ENCODE measurements at regions not wholly inside any gene's neighbourhood (a gene's known extent, or its start where the extent isn't known, plus 50 kb on each side); places are given as distances from the start of the nearest gene placed in this dataset.

DNA sequence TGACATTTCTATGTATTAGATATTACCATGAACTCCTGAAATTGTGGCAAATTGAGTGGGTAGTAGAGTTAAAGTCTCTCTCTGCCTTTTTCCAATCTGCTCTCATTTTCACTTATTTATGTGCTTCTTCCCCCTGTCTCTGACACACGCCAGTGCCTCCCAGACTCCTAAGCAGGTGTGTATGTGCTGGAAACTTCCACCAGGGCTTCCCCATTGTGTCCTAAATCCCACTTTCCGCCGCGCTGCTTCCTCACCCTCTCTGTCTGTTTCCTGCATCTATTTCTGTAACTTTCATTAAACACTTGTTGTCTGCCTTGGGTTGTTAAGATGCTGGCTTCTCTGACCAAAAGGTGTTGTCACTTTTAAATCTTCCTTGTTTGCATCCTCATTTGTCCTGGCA lies 97.6 kb upstream of the HDGFL1 start:
- no peak overlapping the region for H4K5ac ChIP-seq (ENCODE audit: low read length)
- H3K36me3 ChIP-seq (ENCODE audit: control insufficient read depth, insufficient read depth, low read length), result no peaks in the 10 kb centered on the region
- no peak overlapping the region for H3K27ac ChIP-seq (ENCODE audit: low read depth, low read length)
- H3K23ac ChIP-seq (ENCODE audit: low read length), result no peak overlapping the region
- no peak overlapping the region for H3K4me2 ChIP-seq (ENCODE audit: low read length)
- no peak overlapping the region for H3K4me3 ChIP-seq (ENCODE audit: low read length)
- no peak overlapping the region for H3K56ac ChIP-seq (ENCODE audit: low read length)
- DNase-seq, result no peak
- no peak overlapping the region for H4K8ac ChIP-seq (ENCODE audit: low read depth, low read length)
- H2AK5ac ChIP-seq (ENCODE audit: low read length), result no peak overlapping the region
- no peak overlapping the region for H2BK120ac ChIP-seq (ENCODE audit: low read depth, low read length)
- no peak overlapping the region for H2BK5ac ChIP-seq (ENCODE audit: low read length)
- H3K27me3 ChIP-seq (ENCODE audit: insufficient read depth, low read length, poor library complexity), result no peaks in the 10 kb centered on the region
- H3K4ac ChIP-seq (ENCODE audit: low read depth, low read length), result no peak overlapping the region
- no peaks in the 10 kb centered on the region for H3K79me2 ChIP-seq (ENCODE audit: control insufficient read depth, insufficient read depth, low read length)
- no peak overlapping the region for H3K18ac ChIP-seq (ENCODE audit: low read length)
- H3K4me1 ChIP-seq (ENCODE audit: control insufficient read depth, low read depth, low read length), result no peaks in the 10 kb centered on the region
- WGBS (ENCODE audit: extremely low coverage, insufficient coverage, low lambda C conversion rate), result no CpG with 5 or more reads among the region's 4 CpGs
- H2BK15ac ChIP-seq (replicated peaks; ENCODE audit: low read depth), result no peak overlapping the region
- no peaks in the 10 kb centered on the region for H3K79me1 ChIP-seq (ENCODE audit: low read length)
- no peak overlapping the region for H3K9ac ChIP-seq (ENCODE audit: low read length)

DNA sequence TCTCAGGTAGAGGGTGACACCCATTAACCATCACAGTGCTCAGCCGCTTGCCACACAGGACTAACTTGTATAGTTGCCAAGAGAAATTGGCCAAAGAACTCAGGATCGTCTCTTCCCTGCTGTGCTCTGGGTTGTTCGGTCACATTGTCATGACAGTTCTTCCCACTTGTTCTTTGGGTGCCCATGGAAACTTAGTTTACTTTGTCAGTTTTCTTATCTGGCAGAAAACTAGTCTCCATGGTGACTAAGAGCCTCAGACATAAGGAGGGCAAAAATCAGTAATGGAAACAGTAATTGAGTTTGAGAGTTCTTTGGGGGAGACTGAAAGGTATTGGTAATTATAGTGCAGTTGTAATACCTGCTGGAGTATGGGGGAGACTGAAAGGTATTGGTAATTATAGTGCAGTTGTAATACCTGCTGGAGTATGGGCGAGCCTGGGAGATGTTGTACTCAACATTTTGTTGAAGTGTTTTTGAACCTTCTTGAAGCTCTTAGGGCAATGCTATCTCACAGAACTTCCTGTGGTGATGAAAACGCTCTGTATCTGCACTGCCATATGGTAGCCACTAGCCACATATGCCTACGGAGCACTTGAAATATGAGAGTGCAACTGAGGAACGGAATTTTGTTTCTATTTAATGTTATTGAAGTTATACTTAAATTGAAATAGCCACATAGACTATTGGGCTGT lies 95.2 kb upstream of the HDGFL1 start:
- no peak for DNase-seq
- Histone ChIP-seq H3K56ac (ENCODE audit: low read length) (no peak overlapping the region), H3K23ac (ENCODE audit: low read length) (no peak overlapping the region), H4K8ac (ENCODE audit: low read depth, low read length) (no peak overlapping the region), H3K4me2 (ENCODE audit: low read length) (no peak overlapping the region), H3K4me1 (ENCODE audit: control insufficient read depth, low read depth, low read length) (no peaks in the 10 kb centered on the region), H3K4me3 (ENCODE audit: low read length) (no peak overlapping the region), H3K36me3 (ENCODE audit: control insufficient read depth, insufficient read depth, low read length) (no peaks in the 10 kb centered on the region), H2BK15ac (replicated peaks; ENCODE audit: low read depth) (no peak overlapping the region), H2BK120ac (ENCODE audit: low read depth, low read length) (no peak overlapping the region), H3K79me2 (ENCODE audit: control insufficient read depth, insufficient read depth, low read length) (no peaks in the 10 kb centered on the region), H3K4ac (ENCODE audit: low read depth, low read length) (no peak overlapping the region), H3K27me3 (ENCODE audit: insufficient read depth, low read length, poor library complexity) (no peaks in the 10 kb centered on the region), H3K9ac (ENCODE audit: low read length) (no peak overlapping the region), H3K27ac (ENCODE audit: low read depth, low read length) (no peak overlapping the region), H3K18ac (ENCODE audit: low read length) (no peak overlapping the region), H2BK5ac (ENCODE audit: low read length) (no peak overlapping the region), H2AK5ac (ENCODE audit: low read length) (no peak overlapping the region), H4K5ac (ENCODE audit: low read length) (no peak overlapping the region), H3K79me1 (ENCODE audit: low read length) (no peaks in the 10 kb centered on the region)
- no CpG with 5 or more reads among the region's 7 CpGs for WGBS (ENCODE audit: extremely low coverage, insufficient coverage, low lambda C conversion rate)

DNA sequence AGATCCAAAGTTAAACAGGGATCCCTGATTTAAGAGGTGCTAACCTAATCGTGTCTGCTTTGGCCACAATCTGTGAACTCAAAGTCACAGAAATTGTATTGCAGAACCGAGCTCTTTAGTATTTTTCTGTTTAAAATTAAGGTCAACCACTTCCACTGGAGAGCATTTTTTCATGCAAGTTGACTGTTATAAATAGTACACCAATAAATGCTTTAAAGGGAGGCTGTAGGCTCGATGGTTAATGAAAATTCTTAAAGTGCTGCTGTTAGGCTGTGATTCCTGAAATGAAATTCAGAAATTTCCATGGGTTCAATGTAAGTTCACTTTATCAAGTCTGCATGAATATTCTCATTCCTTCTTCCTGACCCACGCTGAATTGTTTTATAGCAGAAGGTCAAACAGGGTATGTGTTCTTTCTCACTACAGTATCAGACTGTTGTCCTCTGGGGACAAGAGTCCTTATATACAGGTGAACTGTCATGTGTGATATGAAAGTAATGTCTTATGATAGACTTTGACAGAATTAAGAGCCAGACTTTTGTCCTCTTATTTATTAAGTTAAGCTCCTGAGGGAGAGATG lies 92.5 kb upstream of the HDGFL1 start:
- Histone ChIP-seq H3K27ac (ENCODE audit: low read depth, low read length) (no peak overlapping the region), H3K4me1 (ENCODE audit: control insufficient read depth, low read depth, low read length) (no peaks in the 10 kb centered on the region), H3K4me3 (ENCODE audit: low read length) (no peak overlapping the region), H3K56ac (ENCODE audit: low read length) (no peak overlapping the region), H4K8ac (ENCODE audit: low read depth, low read length) (no peak overlapping the region), H3K18ac (ENCODE audit: low read length) (no peak overlapping the region), H2BK120ac (ENCODE audit: low read depth, low read length) (no peak overlapping the region), H2BK15ac (replicated peaks; ENCODE audit: low read depth) (no peak overlapping the region), H3K23ac (ENCODE audit: low read length) (no peak overlapping the region), H3K27me3 (ENCODE audit: insufficient read depth, low read length, poor library complexity) (no peaks in the 10 kb centered on the region), H2BK5ac (ENCODE audit: low read length) (no peak overlapping the region), H3K9ac (ENCODE audit: low read length) (no peak overlapping the region), H2AK5ac (ENCODE audit: low read length) (no peak overlapping the region), H3K36me3 (ENCODE audit: control insufficient read depth, insufficient read depth, low read length) (no peaks in the 10 kb centered on the region), H4K5ac (ENCODE audit: low read length) (no peak overlapping the region), H3K4ac (ENCODE audit: low read depth, low read length) (no peak overlapping the region), H3K4me2 (ENCODE audit: low read length) (no peak overlapping the region), H3K79me1 (ENCODE audit: low read length) (no peaks in the 10 kb centered on the region), H3K79me2 (ENCODE audit: control insufficient read depth, insufficient read depth, low read length) (no peaks in the 10 kb centered on the region)
- WGBS (ENCODE audit: extremely low coverage, insufficient coverage, low lambda C conversion rate), result no CpG with 5 or more reads among the region's 4 CpGs
- DNase-seq, result no peak

DNA sequence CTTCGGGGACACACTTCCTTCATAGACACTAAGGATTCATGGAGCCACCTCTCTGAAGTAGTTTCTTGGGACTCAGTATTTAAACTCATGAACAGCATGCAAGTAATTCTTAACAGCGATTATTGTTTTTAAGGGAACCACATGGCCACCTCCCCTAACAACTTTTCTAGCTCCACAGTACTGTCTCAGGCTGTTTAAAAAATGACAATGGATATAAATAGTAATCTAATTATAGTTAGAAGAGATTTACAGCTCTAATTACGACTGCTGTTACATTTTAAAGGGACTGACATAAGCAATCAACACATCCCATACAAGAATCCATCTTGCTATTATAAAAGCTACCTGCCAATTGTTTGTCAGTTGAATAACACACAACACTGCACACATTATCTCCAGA lies 72.1 kb upstream of the HDGFL1 start:
- WGBS (ENCODE audit: extremely low coverage, insufficient coverage, low lambda C conversion rate), result no CpG with 5 or more reads among the region's 3 CpGs
- Histone ChIP-seq H4K8ac (ENCODE audit: low read depth, low read length) (no peak overlapping the region), H3K79me1 (ENCODE audit: low read length) (no peaks in the 10 kb centered on the region), H3K4me2 (ENCODE audit: low read length) (no peak overlapping the region), H3K4ac (ENCODE audit: low read depth, low read length) (no peak overlapping the region), H3K18ac (ENCODE audit: low read length) (no peak overlapping the region), H2BK5ac (ENCODE audit: low read length) (no peak overlapping the region), H2AK5ac (ENCODE audit: low read length) (no peak overlapping the region), H3K27me3 (ENCODE audit: insufficient read depth, low read length, poor library complexity) (no peaks in the 10 kb centered on the region), H2BK120ac (ENCODE audit: low read depth, low read length) (no peak overlapping the region), H3K79me2 (ENCODE audit: control insufficient read depth, insufficient read depth, low read length) (no peaks in the 10 kb centered on the region), H3K56ac (ENCODE audit: low read length) (no peak overlapping the region), H2BK15ac (replicated peaks; ENCODE audit: low read depth) (no peak overlapping the region), H3K4me1 (ENCODE audit: control insufficient read depth, low read depth, low read length) (no peaks in the 10 kb centered on the region), H3K9ac (ENCODE audit: low read length) (no peak overlapping the region), H4K5ac (ENCODE audit: low read length) (no peak overlapping the region), H3K23ac (ENCODE audit: low read length) (no peak overlapping the region), H3K27ac (ENCODE audit: low read depth, low read length) (no peak overlapping the region), H3K36me3 (ENCODE audit: control insufficient read depth, insufficient read depth, low read length) (no peaks in the 10 kb centered on the region), H3K4me3 (ENCODE audit: low read length) (no peak overlapping the region)
- DNase-seq, result no peak

DNA sequence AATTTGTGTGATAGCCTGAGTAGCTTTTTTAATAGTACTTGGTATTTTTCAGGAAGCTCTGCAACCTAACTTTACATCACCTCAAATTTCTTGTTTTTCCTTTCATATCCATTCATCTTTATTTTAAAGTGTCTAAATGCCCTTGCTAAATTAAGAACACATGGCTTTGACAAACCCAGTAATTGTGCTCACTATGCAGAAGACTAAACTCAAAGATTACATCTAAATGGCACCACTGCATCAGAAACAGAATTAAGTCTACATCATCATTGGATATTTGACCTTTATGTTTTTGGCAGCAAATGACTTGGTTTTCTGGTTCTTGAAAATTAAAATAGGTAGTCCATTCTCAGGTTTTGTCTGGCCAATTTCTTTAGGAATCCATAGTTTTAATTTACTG lies 69.6 kb upstream of the HDGFL1 start:
- no peaks in the 10 kb centered on the region for H3K36me3 ChIP-seq (ENCODE audit: control insufficient read depth, insufficient read depth, low read length)
- H3K56ac ChIP-seq (ENCODE audit: low read length), result no peak overlapping the region
- no peak overlapping the region for H3K4me3 ChIP-seq (ENCODE audit: low read length)
- H3K4me2 ChIP-seq (ENCODE audit: low read length), result no peak overlapping the region
- H3K23ac ChIP-seq (ENCODE audit: low read length), result no peak overlapping the region
- no peak overlapping the region for H3K4ac ChIP-seq (ENCODE audit: low read depth, low read length)
- DNase-seq, result no peak
- no peaks in the 10 kb centered on the region for H3K79me1 ChIP-seq (ENCODE audit: low read length)
- no peaks in the 10 kb centered on the region for H3K4me1 ChIP-seq (ENCODE audit: control insufficient read depth, low read depth, low read length)
- no peak overlapping the region for H2BK15ac ChIP-seq (replicated peaks; ENCODE audit: low read depth)
- H3K27ac ChIP-seq (ENCODE audit: low read depth, low read length), result no peak overlapping the region
- no peak overlapping the region for H3K9ac ChIP-seq (ENCODE audit: low read length)
- no peak overlapping the region for H3K18ac ChIP-seq (ENCODE audit: low read length)
- no peak overlapping the region for H4K8ac ChIP-seq (ENCODE audit: low read depth, low read length)
- H4K5ac ChIP-seq (ENCODE audit: low read length), result no peak overlapping the region
- H2AK5ac ChIP-seq (ENCODE audit: low read length), result no peak overlapping the region
- no peak overlapping the region for H2BK5ac ChIP-seq (ENCODE audit: low read length)
- H3K27me3 ChIP-seq (ENCODE audit: insufficient read depth, low read length, poor library complexity), result no peaks in the 10 kb centered on the region
- H3K79me2 ChIP-seq (ENCODE audit: control insufficient read depth, insufficient read depth, low read length), result no peaks in the 10 kb centered on the region
- H2BK120ac ChIP-seq (ENCODE audit: low read depth, low read length), result no peak overlapping the region

DNA sequence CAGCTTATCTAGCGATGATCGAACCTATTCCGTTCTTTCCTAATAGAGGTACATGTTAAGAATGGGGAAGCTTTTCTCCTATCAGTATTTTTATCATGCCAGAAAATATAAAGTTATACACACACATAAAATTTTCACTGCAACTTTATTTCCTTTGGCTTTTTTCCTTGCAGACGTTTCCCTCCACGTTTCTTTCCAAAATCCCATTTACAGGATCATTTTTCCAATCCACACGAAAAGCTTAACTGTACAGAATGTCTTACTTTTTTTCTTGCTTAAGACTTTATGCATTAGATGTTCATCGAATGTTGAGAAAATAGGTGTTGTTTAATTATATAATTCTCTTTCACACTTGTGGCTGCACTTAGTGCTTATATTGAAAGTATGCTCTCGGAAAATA lies 62.9 kb upstream of the HDGFL1 start:
- Histone ChIP-seq H3K4ac (ENCODE audit: low read depth, low read length) (no peak overlapping the region), H2AK5ac (ENCODE audit: low read length) (no peak overlapping the region), H3K56ac (ENCODE audit: low read length) (no peak overlapping the region), H3K4me2 (ENCODE audit: low read length) (no peak overlapping the region), H3K4me1 (ENCODE audit: control insufficient read depth, low read depth, low read length) (no peaks in the 10 kb centered on the region), H3K27me3 (ENCODE audit: insufficient read depth, low read length, poor library complexity) (no peaks in the 10 kb centered on the region), H3K4me3 (ENCODE audit: low read length) (no peak overlapping the region), H3K9ac (ENCODE audit: low read length) (no peak overlapping the region), H2BK120ac (ENCODE audit: low read depth, low read length) (no peak overlapping the region), H3K18ac (ENCODE audit: low read length) (no peak overlapping the region), H2BK15ac (replicated peaks; ENCODE audit: low read depth) (no peak overlapping the region), H2BK5ac (ENCODE audit: low read length) (no peak overlapping the region), H4K5ac (ENCODE audit: low read length) (no peak overlapping the region), H3K36me3 (ENCODE audit: control insufficient read depth, insufficient read depth, low read length) (no peaks in the 10 kb centered on the region), H3K27ac (ENCODE audit: low read depth, low read length) (no peak overlapping the region), H3K79me1 (ENCODE audit: low read length) (no peaks in the 10 kb centered on the region), H4K8ac (ENCODE audit: low read depth, low read length) (no peak overlapping the region), H3K23ac (ENCODE audit: low read length) (no peak overlapping the region), H3K79me2 (ENCODE audit: control insufficient read depth, insufficient read depth, low read length) (no peaks in the 10 kb centered on the region)
- DNase-seq, result no peak
- WGBS (ENCODE audit: extremely low coverage, insufficient coverage, low lambda C conversion rate), result 100% methylated on average over 2 of the region's 8 CpGs
